ENCODE measurements at regions not wholly inside any gene's neighbourhood (a gene's known extent, or its start where the extent isn't known, plus 50 kb on each side); places are given as distances from the start of the nearest gene placed in this dataset.

DNA sequence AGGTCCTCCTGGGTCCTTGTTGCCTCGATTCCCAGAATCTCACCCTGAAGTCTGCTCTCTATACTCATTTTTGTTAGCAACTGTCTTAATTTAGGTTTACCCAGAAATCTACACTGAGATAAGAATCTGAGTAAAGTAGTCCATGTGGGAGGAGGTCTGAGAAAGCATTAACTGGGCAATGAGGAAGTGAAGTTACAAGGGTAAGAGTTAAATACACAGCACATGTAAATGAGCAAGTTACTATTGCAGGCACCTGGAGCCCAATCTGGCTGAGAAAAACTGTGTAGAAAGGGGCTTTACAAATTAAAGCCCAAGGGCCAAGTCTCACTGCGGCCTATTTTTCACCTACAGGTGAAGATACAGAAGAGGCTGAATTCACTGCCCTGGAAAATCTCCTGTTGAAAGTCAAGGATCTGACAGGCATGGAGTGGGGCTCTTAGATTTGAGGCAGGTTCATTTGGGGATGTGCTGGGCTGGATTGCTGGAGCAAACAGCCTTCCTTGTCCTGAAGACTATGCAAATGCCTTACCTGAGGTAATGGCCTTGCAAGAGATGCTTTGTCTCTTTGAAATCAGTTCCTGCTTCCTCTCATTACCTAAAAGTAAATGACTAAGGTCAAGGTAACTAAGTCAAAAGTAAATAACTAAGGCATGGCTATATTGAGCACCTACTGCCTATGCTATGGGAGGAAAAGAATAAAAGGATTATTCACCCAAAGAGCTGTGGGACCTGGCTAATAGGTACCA is 84.4 kb upstream of the DYNAP start:
- TF ChIP-seq, protein P1, sequence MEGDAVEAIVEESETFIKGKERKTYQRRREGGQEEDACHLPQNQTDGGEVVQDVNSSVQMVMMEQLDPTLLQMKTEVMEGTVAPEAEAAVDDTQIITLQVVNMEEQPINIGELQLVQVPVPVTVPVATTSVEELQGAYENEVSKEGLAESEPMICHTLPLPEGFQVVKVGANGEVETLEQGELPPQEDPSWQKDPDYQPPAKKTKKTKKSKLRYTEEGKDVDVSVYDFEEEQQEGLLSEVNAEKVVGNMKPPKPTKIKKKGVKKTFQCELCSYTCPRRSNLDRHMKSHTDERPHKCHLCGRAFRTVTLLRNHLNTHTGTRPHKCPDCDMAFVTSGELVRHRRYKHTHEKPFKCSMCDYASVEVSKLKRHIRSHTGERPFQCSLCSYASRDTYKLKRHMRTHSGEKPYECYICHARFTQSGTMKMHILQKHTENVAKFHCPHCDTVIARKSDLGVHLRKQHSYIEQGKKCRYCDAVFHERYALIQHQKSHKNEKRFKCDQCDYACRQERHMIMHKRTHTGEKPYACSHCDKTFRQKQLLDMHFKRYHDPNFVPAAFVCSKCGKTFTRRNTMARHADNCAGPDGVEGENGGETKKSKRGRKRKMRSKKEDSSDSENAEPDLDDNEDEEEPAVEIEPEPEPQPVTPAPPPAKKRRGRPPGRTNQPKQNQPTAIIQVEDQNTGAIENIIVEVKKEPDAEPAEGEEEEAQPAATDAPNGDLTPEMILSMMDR (conservative IDR thresholded peaks at IDR 0.05; ENCODE audit: low read depth): no peak
- POLR2A ChIA-PET (ENCODE audit: low non-redundant PET): no interaction called here
- no peak for DNase-seq (ENCODE audit: low spot score)
- CTCF ChIA-PET: no interaction called here
- H3K27ac ChIP-seq: no peak overlapping the region

DNA sequence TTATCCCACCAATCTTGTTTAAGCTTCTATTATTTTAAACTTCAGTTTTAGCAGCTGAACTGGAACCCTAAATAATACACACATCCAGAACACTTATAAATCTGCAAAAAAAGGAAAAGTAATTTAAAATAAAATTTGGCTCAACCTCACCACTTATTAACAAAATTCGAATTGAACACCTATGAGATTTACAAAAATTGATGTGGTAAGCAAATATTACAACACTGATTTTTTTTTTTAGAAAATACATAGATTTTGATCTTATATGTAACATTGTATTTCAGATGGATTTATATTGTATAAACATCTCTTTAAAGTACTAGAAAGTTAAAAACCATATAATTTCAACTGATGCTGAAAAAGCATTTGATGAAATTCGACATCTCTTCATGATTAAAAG is 81.3 kb upstream of the DYNAP start:
- ChIA-PET POLR2A (ENCODE audit: low non-redundant PET) (no interaction called here), CTCF (no interaction called here)
- TF ChIP-seq, protein P1 (conservative IDR thresholded peaks at IDR 0.05; ENCODE audit: low read depth): no peak
- no peak for DNase-seq (ENCODE audit: low spot score)
- H3K27ac ChIP-seq: no peak overlapping the region

DNA sequence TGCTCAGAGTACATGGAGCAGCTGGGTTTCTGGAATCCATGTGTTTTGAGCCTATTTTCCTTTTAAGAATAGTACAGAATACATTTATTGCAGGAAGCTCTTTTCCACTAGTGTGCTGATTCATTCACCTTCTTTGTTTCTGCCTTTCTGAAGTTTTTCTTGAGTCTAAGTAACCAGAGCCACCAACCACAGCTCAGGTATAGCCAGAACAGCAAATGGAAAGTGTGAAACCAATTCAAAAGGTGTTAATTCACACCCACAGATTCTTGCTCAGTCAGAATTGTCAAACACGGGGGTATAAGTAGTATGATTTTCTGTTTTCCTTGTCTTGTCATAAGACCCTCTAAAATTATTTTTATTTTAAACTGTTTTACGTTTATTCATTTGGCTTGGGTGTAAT is 75.9 kb upstream of the DYNAP start:
- H3K27ac ChIP-seq: no peak overlapping the region
- POLR2A ChIA-PET (ENCODE audit: low non-redundant PET): no interaction called here
- DNase-seq (ENCODE audit: low spot score): no peak
- TF ChIP-seq, protein P1 (conservative IDR thresholded peaks at IDR 0.05; ENCODE audit: low read depth): no peak
- CTCF ChIA-PET: no interaction called here

DNA sequence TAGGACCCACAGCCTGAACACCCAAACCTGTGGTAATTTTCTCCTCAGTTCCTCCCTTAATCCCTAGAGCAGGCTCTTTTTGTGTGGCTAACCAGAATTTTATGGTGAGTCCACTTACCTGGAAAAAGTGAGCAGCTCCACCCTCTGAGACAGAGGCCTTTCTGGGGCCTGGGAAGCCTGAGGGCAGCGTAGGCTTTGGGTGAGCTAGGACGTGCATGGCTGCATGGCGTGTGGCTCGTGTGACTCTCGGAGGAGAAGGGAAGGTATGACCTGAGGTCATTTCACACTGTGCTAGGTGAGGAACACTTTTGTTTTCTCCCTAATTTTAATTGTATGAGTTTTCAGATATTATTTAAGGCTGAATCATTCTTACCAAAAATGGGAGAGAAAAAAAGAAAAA is 73.5 kb upstream of the DYNAP start:
- ChIA-PET CTCF (interaction anchor here (0.6 kb wide), 1 partner anchor 10 kb away, joined by 3 read pairs; no protein-coding TSS in a partner anchor), POLR2A (ENCODE audit: low non-redundant PET) (no interaction called here)
- H3K27ac ChIP-seq: no peak overlapping the region
- TF ChIP-seq, protein P1 (conservative IDR thresholded peaks at IDR 0.05; ENCODE audit: low read depth): no peak
- no peak for DNase-seq (ENCODE audit: low spot score)

DNA sequence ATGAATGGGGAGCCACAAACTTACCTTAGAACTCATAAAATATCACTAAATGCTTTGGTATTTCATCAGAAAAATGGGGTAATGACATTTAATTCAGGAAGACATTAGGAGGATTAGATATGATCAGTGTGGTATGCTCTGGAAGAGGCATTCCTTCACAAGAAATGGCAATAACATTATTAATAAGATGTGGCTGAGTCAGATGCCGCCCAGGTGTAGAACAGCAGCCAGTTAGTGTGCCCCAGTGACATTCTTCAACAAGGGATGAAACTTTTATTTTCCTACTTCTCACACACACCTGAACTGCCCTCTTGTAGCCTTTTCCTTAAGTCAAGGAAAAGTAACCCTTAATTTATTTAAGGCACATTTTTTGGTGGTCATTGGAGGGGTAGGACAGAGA is 69.2 kb upstream of the DYNAP start:
- TF ChIP-seq, protein P1 (conservative IDR thresholded peaks at IDR 0.05; ENCODE audit: low read depth): no peak
- no peak overlapping the region for H3K27ac ChIP-seq
- ChIA-PET POLR2A (ENCODE audit: low non-redundant PET) (no interaction called here), CTCF (no interaction called here)
- DNase-seq (ENCODE audit: low spot score): no peak

DNA sequence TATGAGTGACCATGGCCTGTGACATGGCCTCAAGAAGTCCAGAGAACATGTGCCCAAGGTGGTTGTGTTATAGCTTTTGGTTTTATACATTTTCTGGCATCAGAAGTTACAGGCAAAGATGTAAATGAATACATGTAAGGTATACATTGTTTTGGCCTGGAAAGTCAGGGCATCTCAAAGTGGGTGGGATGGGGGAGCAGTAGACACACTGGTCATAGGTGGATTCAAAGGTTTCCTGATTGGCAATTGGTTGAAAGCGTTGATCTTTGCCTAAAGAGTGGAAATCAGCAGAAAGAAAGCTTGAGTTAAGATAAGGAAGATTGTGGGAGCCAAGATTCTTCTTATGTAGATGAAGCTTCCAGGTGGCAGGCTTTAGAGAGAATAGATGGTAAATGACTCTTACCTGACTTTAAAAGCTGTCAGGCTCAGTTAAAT is 62.1 kb upstream of the DYNAP start:
- TF ChIP-seq, protein P1 (conservative IDR thresholded peaks at IDR 0.05; ENCODE audit: low read depth): no peak
- ChIA-PET CTCF (no interaction called here), POLR2A (ENCODE audit: low non-redundant PET) (no interaction called here)
- H3K27ac ChIP-seq: no peak overlapping the region
- DNase-seq (ENCODE audit: low spot score): no peak
